Vagina (tissue), 2 donors: ENCODE measurements at regions not wholly inside any gene's neighbourhood (a gene's known extent, or its start where the extent isn't known, plus 50 kb on each side); places are given as distances from the start of the nearest gene placed in this dataset.

ENCODE experiments used
- POLR2A ChIP-seq, 2 donors: fragments of 450-650 bp; IDR thresholded peaks; one replicate each; pipeline ENCODE4 v1.6.1; 2017; ENCODE audit warnings: antibody characterized with exemption in 2 of 2, mild to moderate bottlenecking in 2 of 2, moderate library complexity in 2 of 2
- TF ChIP-seq, protein P1 (sequence below), 3 experiments: fragments of 450-650 bp in 2 of 3; fragments of 200-600 bp in 1 of 3; sonication (generic) in 1 of 3; IDR thresholded peaks; one replicate each; pipeline ENCODE4 v1.5.1; 2017 to 2019; ENCODE audit warnings: antibody characterized with exemption in 3 of 3, mild to moderate bottlenecking in 2 of 3, moderate library complexity in 2 of 3

DNA sequence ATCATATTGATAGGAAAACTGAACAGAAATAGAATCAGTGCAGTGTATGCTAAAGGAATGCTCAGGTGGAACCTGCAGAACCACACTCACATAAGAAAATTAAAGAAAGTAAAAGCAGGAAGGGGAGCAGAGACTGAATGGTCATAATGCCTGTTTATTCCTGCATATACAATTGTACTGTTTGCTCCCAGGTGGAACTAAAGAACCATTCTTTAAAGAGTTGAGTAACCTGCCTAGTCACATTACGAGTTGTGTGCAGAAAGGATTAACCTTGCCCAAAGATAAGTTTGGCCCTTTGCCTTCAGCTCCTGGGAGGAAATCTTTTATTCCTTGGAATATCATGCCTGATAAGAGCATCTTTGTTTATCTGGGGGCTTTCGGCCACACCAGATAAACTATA is 434.7 kb downstream of the KIF2B start:
- TF ChIP-seq, protein P1, sequence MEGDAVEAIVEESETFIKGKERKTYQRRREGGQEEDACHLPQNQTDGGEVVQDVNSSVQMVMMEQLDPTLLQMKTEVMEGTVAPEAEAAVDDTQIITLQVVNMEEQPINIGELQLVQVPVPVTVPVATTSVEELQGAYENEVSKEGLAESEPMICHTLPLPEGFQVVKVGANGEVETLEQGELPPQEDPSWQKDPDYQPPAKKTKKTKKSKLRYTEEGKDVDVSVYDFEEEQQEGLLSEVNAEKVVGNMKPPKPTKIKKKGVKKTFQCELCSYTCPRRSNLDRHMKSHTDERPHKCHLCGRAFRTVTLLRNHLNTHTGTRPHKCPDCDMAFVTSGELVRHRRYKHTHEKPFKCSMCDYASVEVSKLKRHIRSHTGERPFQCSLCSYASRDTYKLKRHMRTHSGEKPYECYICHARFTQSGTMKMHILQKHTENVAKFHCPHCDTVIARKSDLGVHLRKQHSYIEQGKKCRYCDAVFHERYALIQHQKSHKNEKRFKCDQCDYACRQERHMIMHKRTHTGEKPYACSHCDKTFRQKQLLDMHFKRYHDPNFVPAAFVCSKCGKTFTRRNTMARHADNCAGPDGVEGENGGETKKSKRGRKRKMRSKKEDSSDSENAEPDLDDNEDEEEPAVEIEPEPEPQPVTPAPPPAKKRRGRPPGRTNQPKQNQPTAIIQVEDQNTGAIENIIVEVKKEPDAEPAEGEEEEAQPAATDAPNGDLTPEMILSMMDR (IDR thresholded peaks at IDR 0.05), result no peak
- TF ChIP-seq POLR2A (IDR thresholded peaks at IDR 0.05), result no peak
